K562 (cell line): ENCODE measurements at regions not wholly inside any gene's neighbourhood (a gene's known extent, or its start where the extent isn't known, plus 50 kb on each side); places are given as distances from the start of the nearest gene placed in this dataset.

Source experiments
- CBX8 ChIP-seq: fragments of 200-600 bp; sonication (generic); IDR thresholded peaks from 2 replicates; pipeline ENCODE4 v1.6.1; 2012; ENCODE audit warnings: borderline replicate concordance, mixed run types, low read depth, mild to moderate bottlenecking, moderate library complexity, mixed read lengths, low read length, control low read depth, inconsistent platforms; ENCODE audit not compliant: poor library complexity, severe bottlenecking; ENCODE audit errors: extremely low read depth
- CC2D1A ChIP-seq: fragments of 450-650 bp; IDR thresholded peaks from 2 replicates; pipeline ENCODE4 v1.6.1; 2017; ENCODE audit warnings: mild to moderate bottlenecking
- CTBP1 ChIP-seq: fragments of 450-650 bp; IDR thresholded peaks from 2 replicates; pipeline ENCODE4 v1.6.1; 2016; ENCODE audit warnings: borderline replicate concordance
- EHMT2 ChIP-seq: fragments of 450-650 bp; IDR thresholded peaks from 2 replicates; pipeline ENCODE4 v1.6.1; 2018; ENCODE audit warnings: antibody characterized with exemption
- MYNN ChIP-seq, 2 experiments: sonication (generic); formaldehyde crosslinking in 1 of 2; IDR thresholded peaks; 2 replicates each; pipeline versions ENCODE4 v1.5.0 to v1.6.1; 2016 to 2020; ENCODE audit warnings: antibody characterized with exemption in 1 of 2, missing genetic modification reagents in 1 of 2
- NFIC ChIP-seq: fragments of 450-650 bp; IDR thresholded peaks from 2 replicates; pipeline ENCODE4 v1.6.1; 2017; ENCODE audit warnings: mild to moderate bottlenecking, inconsistent platforms
- RB1 ChIP-seq: fragments of 450-650 bp; IDR thresholded peaks from 2 replicates; pipeline ENCODE4 v1.6.1; 2017; ENCODE audit warnings: low read depth, mild to moderate bottlenecking
- SIX5 ChIP-seq, 2 experiments: IDR thresholded peaks; 2 replicates each; pipeline ENCODE4 v1.6.1; 2011; ENCODE audit warnings: low read length in 2 of 2, borderline replicate concordance in 1 of 2, low read depth in 1 of 2, mild to moderate bottlenecking in 1 of 2, moderate library complexity in 1 of 2; ENCODE audit not compliant: insufficient read depth in 1 of 2
- SREBF1 ChIP-seq: fragments of 150-350 bp; IDR thresholded peaks from 2 replicates; pipeline ENCODE4 v1.6.1; 2014; ENCODE audit warnings: antibody characterized with exemption, low read depth, low read length, borderline replicate concordance
- ZNF134 ChIP-seq: fragments of 250-450 bp; sonication (Bioruptor Pico); conservative IDR thresholded peaks from 2 replicates; pipeline ENCODE4 v1.4.0; 2020
- ZNF589 ChIP-seq: fragments of 200-800 bp; sonication (Bioruptor generic); IDR thresholded peaks from 2 replicates; pipeline ENCODE4 v1.6.1; 2016; ENCODE audit warnings: low read depth, missing genetic modification characterization, missing compliant biosample characterization
- ZNF699 ChIP-seq: fragments of 250-450 bp; sonication (Bioruptor Pico); IDR thresholded peaks from 2 replicates; pipeline ENCODE4 v1.8.0; 2021; ENCODE audit warnings: mild to moderate bottlenecking, moderate library complexity; ENCODE audit not compliant: insufficient replicate concordance
- ZNF717 ChIP-seq: fragments of 250-450 bp; sonication (Bioruptor Pico); IDR thresholded peaks from 2 replicates; pipeline ENCODE4 v1.5.0; 2021
- ZNF75A ChIP-seq: fragments of 450-650 bp; formaldehyde crosslinking; IDR thresholded peaks from 2 replicates; pipeline ENCODE4 v1.4.0; 2020; ENCODE audit warnings: mild to moderate bottlenecking
- TF ChIP-seq, protein P1 (sequence below): fragments of 450-650 bp; IDR thresholded peaks from 2 replicates; pipeline ENCODE4 v1.6.1; 2016
- TF ChIP-seq, protein P2 (sequence below): sonication (generic); formaldehyde crosslinking; IDR thresholded peaks from 2 replicates; pipeline ENCODE4 v1.8.0; 2022; ENCODE audit warnings: mild to moderate bottlenecking, missing genetic modification reagents
- TF ChIP-seq, protein P3 (sequence below), 2 experiments: fragments of 450-650 bp in 1 of 2; sonication (generic) in 1 of 2; formaldehyde crosslinking in 1 of 2; IDR thresholded peaks in 1 of 2; conservative IDR thresholded peaks in 1 of 2; 2 replicates each; pipeline versions ENCODE4 v1.6.1 to v1.8.1; 2016 to 2023; ENCODE audit warnings: mild to moderate bottlenecking in 2 of 2, moderate library complexity in 2 of 2, inconsistent platforms in 1 of 2, missing genetic modification reagents in 1 of 2
- TF ChIP-seq, protein P4 (sequence below): sonication (generic); formaldehyde crosslinking; IDR thresholded peaks from 2 replicates; pipeline ENCODE4 v1.8.0; 2022; ENCODE audit warnings: missing genetic modification reagents, mild to moderate bottlenecking, moderate library complexity, borderline replicate concordance
- TF ChIP-seq, protein P5 (sequence below), 2 experiments: IDR thresholded peaks in 1 of 2; conservative IDR thresholded peaks in 1 of 2; 2 replicates each; pipeline ENCODE4 v1.6.1; 2016; ENCODE audit warnings: low read depth in 2 of 2, mild to moderate bottlenecking in 1 of 2, missing compliant biosample characterization in 1 of 2, missing genetic modification characterization in 1 of 2, moderate library complexity in 1 of 2
- TF ChIP-seq, protein P6 (sequence below): fragments of 450-650 bp; formaldehyde crosslinking; IDR thresholded peaks from 2 replicates; pipeline ENCODE4 v1.4.0; 2022; ENCODE audit warnings: missing genetic modification characterization

DNA sequence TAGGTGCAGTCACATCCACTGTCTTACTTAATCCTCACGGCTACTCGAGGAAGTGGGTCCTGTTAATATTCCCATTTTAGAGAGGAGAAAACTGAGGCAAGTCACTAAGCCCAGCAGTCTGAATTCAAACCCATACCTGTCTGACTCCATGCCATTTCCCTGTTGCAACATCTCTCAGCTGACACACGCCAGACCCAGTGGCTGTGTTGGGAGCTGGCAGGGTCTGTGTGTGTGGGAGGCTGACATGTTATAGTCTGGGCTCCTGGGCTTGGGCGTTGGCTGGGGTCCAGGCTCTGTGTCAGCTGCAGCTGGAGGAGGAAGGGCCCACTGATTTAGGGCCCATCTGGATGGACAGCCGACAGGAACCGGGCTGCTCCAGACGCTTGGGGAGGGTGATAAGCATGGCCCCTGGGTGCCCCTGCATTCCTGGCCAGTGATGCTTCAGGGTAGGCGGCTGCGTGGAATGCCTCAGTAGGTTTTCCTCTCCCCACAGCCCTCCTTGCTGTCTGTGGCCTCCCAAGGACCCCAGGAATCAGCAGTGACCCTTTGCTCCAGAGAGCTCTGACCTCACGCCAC lies 562.5 kb downstream of the MN1 start (continued):
- TF ChIP-seq CTBP1 = peak; percentile 22; the same call in 1 of the 2 replicates
- no peak for TF ChIP-seq CBX8
- TF ChIP-seq, protein P1, sequence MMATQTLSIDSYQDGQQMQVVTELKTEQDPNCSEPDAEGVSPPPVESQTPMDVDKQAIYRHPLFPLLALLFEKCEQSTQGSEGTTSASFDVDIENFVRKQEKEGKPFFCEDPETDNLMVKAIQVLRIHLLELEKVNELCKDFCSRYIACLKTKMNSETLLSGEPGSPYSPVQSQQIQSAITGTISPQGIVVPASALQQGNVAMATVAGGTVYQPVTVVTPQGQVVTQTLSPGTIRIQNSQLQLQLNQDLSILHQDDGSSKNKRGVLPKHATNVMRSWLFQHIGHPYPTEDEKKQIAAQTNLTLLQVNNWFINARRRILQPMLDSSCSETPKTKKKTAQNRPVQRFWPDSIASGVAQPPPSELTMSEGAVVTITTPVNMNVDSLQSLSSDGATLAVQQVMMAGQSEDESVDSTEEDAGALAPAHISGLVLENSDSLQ = peak; percentile 38
- TF ChIP-seq, protein P2, sequence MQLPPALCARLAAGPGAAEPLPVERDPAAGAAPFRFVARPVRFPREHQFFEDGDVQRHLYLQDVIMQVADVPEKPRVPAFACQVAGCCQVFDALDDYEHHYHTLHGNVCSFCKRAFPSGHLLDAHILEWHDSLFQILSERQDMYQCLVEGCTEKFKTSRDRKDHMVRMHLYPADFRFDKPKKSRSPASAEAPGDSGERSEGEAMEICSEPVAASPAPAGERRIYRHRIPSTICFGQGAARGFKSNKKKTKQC (CRISPR knock-in tag) = no peak
- no peak for TF ChIP-seq ZNF699
- no peak for TF ChIP-seq ZNF717 (CRISPR knock-in tag)
- TF ChIP-seq, protein P3, sequence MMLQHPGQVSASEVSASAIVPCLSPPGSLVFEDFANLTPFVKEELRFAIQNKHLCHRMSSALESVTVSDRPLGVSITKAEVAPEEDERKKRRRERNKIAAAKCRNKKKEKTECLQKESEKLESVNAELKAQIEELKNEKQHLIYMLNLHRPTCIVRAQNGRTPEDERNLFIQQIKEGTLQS (IDR thresholded peaks at IDR 0.05) = no peak
- TF ChIP-seq, protein P3 (CRISPR knock-in tag; conservative IDR thresholded peaks at IDR 0.05) = no peak
- no peak for TF ChIP-seq RB1
- TF ChIP-seq, protein P4, sequence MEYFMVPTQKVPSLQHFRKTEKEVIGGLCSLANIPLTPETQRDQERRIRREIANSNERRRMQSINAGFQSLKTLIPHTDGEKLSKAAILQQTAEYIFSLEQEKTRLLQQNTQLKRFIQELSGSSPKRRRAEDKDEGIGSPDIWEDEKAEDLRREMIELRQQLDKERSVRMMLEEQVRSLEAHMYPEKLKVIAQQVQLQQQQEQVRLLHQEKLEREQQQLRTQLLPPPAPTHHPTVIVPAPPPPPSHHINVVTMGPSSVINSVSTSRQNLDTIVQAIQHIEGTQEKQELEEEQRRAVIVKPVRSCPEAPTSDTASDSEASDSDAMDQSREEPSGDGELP (CRISPR knock-in tag) = peak; percentile 67
- no peak for TF ChIP-seq CC2D1A
- TF ChIP-seq NFIC = peak; percentile 82
- no peak for TF ChIP-seq SREBF1
- TF ChIP-seq ZNF75A = no peak
- TF ChIP-seq, protein P5, sequence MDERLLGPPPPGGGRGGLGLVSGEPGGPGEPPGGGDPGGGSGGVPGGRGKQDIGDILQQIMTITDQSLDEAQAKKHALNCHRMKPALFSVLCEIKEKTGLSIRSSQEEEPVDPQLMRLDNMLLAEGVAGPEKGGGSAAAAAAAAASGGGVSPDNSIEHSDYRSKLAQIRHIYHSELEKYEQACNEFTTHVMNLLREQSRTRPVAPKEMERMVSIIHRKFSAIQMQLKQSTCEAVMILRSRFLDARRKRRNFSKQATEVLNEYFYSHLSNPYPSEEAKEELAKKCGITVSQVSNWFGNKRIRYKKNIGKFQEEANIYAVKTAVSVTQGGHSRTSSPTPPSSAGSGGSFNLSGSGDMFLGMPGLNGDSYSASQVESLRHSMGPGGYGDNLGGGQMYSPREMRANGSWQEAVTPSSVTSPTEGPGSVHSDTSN (CRISPR knock-in tag; IDR thresholded peaks at IDR 0.05; ENCODE audit: low read depth) = no peak
- TF ChIP-seq, protein P5 (tag; conservative IDR thresholded peaks at IDR 0.05; ENCODE audit: low read depth) = peak; percentile 63
- TF ChIP-seq MYNN (IDR thresholded peaks at IDR 0.05) = no peak
- TF ChIP-seq MYNN (CRISPR knock-in tag; IDR thresholded peaks at IDR 0.05) = no peak
- no peak for TF ChIP-seq EHMT2
- no peak for TF ChIP-seq ZNF134 (CRISPR knock-in tag)
- TF ChIP-seq SIX5 (IDR thresholded peaks at IDR 0.05; ENCODE audit: borderline replicate concordance in 1 of 2, insufficient read depth in 1 of 2, low read depth in 1 of 2, low read length in 2 of 2) = no peak
- peak; percentile 77 for TF ChIP-seq ZNF589 (CRISPR knock-in tag)
- TF ChIP-seq, protein P6, sequence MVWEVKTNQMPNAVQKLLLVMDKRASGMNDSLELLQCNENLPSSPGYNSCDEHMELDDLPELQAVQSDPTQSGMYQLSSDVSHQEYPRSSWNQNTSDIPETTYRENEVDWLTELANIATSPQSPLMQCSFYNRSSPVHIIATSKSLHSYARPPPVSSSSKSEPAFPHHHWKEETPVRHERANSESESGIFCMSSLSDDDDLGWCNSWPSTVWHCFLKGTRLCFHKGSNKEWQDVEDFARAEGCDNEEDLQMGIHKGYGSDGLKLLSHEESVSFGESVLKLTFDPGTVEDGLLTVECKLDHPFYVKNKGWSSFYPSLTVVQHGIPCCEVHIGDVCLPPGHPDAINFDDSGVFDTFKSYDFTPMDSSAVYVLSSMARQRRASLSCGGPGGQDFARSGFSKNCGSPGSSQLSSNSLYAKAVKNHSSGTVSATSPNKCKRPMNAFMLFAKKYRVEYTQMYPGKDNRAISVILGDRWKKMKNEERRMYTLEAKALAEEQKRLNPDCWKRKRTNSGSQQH (CRISPR knock-in tag) = no peak
